Activated T-cell treated with anti-CD3 and anti-CD28 coated beads, Interleukin-2, amount 50 U/mL, for 24 hours (primary cell): ENCODE measurements at regions not wholly inside any gene's neighbourhood (a gene's known extent, or its start where the extent isn't known, plus 50 kb on each side); places are given as distances from the start of the nearest gene placed in this dataset.

Experiments used
- DNase-seq: peaks from one replicate; pipeline ENCODE4 v3.0.0-alpha.2; 2020
- H3K27ac Mint-ChIP-seq: 2 replicates; pipeline ENCODE4 v1.8.0; 2020; ENCODE audit warnings: mild to moderate bottlenecking, mixed read lengths
- H3K27me3 Mint-ChIP-seq: 2 replicates; pipeline ENCODE4 v1.8.0; 2020; ENCODE audit warnings: mixed read lengths
- H3K36me3 Mint-ChIP-seq: 2 replicates; pipeline ENCODE4 v1.8.0; 2020; ENCODE audit warnings: low read depth, mixed read lengths
- H3K4me1 Mint-ChIP-seq: 2 replicates; pipeline ENCODE4 v1.8.0; 2020; ENCODE audit warnings: low read depth, mixed read lengths
- H3K4me3 Mint-ChIP-seq: 2 replicates; pipeline ENCODE4 v1.8.0; 2020; ENCODE audit warnings: mild to moderate bottlenecking, moderate library complexity, mixed read lengths
- H3K9me3 Mint-ChIP-seq: 2 replicates; pipeline ENCODE4 v1.8.0; 2020; ENCODE audit warnings: mixed read lengths

DNA sequence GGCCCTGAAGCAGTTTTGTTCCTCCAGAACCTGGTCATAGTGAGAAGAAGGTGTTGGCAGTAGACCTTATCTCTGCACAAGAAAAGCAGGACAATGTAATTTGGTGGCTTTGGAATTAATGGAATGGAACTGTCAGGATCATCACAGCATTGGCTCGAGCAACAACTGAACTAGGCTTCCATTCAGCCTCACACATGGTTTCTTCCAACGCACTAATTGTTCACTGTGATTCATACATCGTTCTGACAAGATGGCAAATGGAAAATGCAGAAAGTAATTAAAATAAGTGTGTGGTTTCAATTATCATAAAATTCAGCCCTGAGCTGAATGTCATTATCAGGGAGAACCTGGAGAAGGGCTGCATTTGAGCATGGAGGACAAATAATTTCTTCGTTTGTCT lies 80.6 kb downstream of the MFSD1 start:
- H3K27ac Mint-ChIP-seq, result no peak overlapping the region
- peaks cover 2% of the 10 kb centered on the region for H3K27me3 Mint-ChIP-seq
- H3K4me3 Mint-ChIP-seq, result no peak overlapping the region
- H3K4me1 Mint-ChIP-seq, result no peaks in the 10 kb centered on the region
- no peaks in the 10 kb centered on the region for H3K36me3 Mint-ChIP-seq
- DNase-seq, result no peak
- peaks cover 8% of the 10 kb centered on the region for H3K9me3 Mint-ChIP-seq

DNA sequence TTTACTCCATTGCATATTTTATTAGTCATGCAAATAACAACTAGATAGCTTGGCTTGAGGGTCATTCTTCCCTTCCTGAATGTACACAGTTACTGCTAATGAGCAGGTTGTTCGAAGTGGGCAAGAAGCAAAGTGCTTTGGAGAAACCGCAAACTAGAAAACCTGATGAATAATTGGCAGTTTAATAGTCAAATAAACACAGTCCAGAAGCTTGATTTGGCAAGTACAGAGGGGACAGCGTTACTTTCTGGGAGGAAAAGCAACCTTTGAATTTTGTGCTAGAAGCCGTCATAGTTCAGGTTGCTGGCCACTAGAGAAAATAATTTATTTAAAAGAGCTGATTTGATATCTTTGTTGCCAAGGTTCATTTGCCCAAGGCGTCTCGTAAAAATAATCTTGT lies 94.9 kb downstream of the MFSD1 start:
- Mint-ChIP-seq H3K27me3 (no peaks in the 10 kb centered on the region), H3K4me1 (no peaks in the 10 kb centered on the region), H3K4me3 (no peak overlapping the region), H3K36me3 (no peaks in the 10 kb centered on the region), H3K27ac (no peak overlapping the region), H3K9me3 (no peaks in the 10 kb centered on the region)
- no peak for DNase-seq

DNA sequence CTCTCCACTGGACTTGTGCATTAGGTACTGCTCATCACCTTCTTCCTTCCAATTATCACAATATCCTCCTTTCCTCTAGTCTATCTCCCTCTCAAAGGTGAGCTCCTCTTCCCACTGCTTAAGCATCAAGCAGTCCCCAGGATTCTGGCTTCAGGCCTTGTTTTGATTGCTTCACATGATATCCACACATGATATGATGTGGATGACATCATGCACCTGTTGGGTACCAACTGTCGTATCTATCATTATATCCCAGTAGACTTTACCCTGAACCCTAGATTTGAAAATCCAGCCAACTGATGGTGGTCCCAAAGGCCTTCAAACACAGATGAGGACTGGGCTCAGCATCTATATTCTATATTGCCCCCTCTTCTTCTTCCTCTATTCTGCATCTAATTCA lies 104.9 kb downstream of the MFSD1 start:
- no peak overlapping the region for H3K4me3 Mint-ChIP-seq

DNA sequence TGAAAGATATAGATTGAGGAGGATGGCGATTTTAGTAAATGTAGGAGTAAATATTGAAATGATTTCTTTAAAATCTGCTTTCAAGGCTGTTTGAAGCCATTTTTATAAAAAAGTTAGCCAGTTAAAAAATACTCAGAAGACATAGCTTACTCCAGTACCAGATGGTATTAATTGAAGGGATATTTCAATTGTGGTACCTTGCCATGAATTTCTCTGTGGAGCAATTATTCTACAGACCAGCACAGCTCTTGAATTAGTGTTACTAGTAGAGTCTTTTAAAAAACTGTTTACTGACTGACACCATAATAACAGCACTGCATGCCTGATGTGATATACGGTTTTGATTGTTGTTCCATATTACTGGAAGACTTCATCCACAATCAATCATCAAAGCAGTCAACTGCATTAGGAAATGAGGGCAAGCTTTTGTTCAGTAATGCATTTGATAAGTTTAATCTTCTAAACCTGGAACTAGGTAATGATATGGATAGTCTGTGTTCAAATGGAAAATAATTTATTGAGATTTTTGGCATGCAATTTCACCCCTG lies 106.4 kb downstream of the MFSD1 start:
- H3K4me3 Mint-ChIP-seq, result no peak overlapping the region
- DNase-seq, result no peak
- H3K27me3 Mint-ChIP-seq, result peaks cover 6% of the 10 kb centered on the region
- H3K4me1 Mint-ChIP-seq, result no peaks in the 10 kb centered on the region
- no peak overlapping the region for H3K27ac Mint-ChIP-seq
- H3K36me3 Mint-ChIP-seq, result no peaks in the 10 kb centered on the region
- no peaks in the 10 kb centered on the region for H3K9me3 Mint-ChIP-seq

More for the DNA sequence above, 104.9 kb downstream of the MFSD1 start:
- H3K9me3 Mint-ChIP-seq, result no peaks in the 10 kb centered on the region
- H3K27ac Mint-ChIP-seq, result no peak overlapping the region
- DNase-seq, result no peak
- H3K36me3 Mint-ChIP-seq, result no peaks in the 10 kb centered on the region
- H3K27me3 Mint-ChIP-seq, result peaks cover 6% of the 10 kb centered on the region
- H3K4me1 Mint-ChIP-seq, result no peaks in the 10 kb centered on the region

DNA sequence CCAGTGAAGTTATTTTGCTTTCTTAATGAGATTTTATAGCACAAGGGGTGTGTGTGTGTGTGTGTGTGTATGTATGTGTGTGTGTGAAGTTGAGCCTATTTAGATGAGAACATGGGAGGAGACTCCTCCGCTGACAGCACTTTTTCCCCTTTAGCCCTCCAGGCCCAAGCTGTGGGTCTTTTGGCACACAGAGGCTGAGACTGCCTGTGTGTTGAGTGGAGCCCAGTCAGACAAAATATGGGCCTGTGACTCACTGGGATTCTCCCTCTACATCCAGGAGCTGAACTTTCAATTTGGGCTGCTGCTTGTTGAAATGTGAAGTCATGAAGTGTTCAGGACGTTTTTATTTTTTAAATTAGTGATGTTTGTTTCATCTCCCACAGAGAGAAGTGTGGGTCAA lies 108.0 kb downstream of the MFSD1 start:
- Mint-ChIP-seq H3K4me1 (no peaks in the 10 kb centered on the region), H3K27me3 (peaks cover 6% of the 10 kb centered on the region), H3K27ac (no peak overlapping the region), H3K9me3 (no peaks in the 10 kb centered on the region), H3K4me3 (no peak overlapping the region), H3K36me3 (no peaks in the 10 kb centered on the region)
- DNase-seq, result no peak

DNA sequence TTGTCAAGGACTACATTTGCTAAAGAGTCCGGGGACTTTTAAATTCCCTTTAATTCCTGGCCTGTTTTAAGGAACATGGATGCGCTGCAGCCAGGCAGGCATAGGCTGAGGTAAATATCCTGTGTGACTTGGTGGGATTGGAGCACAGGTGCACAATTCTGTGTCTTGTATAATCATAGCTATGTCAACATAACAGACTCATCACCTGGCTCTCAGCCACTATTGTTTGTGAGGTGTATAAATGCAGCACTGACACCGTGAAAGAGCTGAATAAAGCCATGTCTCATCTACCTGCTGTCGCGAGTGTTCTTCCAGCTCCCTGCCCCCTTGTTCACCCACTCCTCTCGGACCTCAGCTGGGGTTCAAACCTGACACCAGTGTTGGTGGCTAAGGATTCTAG lies 109.7 kb downstream of the MFSD1 start:
- Mint-ChIP-seq H3K9me3 (no peaks in the 10 kb centered on the region), H3K4me3 (no peak overlapping the region), H3K27me3 (peaks cover 9% of the 10 kb centered on the region), H3K4me1 (no peaks in the 10 kb centered on the region), H3K27ac (no peak overlapping the region), H3K36me3 (no peaks in the 10 kb centered on the region)
- DNase-seq, result no peak

DNA sequence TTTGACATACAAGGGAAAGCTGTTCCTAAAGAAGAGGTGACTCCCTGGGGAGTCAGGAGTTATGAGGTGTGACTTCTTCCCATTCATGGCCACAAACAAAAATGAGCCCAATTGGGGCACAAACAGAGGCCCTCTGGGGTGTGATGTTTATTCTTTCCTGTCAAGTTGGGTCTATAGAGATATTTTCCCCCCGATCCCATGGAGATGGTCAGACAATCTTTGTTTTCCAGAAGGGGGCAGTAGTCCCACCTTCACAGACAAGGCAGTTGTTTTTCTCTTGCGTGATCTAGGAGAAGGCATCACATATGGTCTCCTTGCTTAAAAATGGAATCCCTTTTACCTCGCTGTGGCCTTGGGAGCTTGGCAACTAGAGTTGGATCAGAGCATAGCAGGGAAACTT lies 110.3 kb downstream of the MFSD1 start:
- Mint-ChIP-seq H3K27ac (no peak overlapping the region), H3K4me1 (no peaks in the 10 kb centered on the region)

DNA sequence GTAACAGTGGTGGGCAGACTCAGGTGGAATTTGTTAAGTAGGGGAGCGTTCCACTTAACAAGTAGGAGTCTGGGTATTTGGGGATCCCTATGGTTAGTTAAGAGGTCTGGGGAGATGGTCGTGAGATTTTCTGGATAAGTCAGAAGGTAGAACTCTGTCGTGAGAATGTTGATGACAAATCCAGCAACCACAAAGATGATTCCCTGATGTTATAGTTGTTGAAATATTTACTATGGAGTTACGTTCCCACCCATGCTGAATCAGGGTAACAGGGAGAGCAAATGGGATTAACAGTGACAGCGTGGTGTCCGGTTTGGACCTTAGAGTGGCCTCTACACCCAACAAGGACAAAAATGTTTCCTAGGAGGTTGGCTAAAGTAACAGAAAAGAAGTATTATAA lies 110.8 kb downstream of the MFSD1 start:
- Mint-ChIP-seq H3K4me1 (no peaks in the 10 kb centered on the region), H3K4me3 (no peak overlapping the region), H3K9me3 (no peaks in the 10 kb centered on the region), H3K27ac (no peak overlapping the region), H3K27me3 (peaks cover 9% of the 10 kb centered on the region), H3K36me3 (no peaks in the 10 kb centered on the region)
- no peak for DNase-seq

More for the DNA sequence above, 110.3 kb downstream of the MFSD1 start:
- Mint-ChIP-seq H3K36me3 (no peaks in the 10 kb centered on the region), H3K27me3 (peaks cover 9% of the 10 kb centered on the region), H3K9me3 (no peaks in the 10 kb centered on the region), H3K4me3 (no peak overlapping the region)
- DNase-seq, result no peak

DNA sequence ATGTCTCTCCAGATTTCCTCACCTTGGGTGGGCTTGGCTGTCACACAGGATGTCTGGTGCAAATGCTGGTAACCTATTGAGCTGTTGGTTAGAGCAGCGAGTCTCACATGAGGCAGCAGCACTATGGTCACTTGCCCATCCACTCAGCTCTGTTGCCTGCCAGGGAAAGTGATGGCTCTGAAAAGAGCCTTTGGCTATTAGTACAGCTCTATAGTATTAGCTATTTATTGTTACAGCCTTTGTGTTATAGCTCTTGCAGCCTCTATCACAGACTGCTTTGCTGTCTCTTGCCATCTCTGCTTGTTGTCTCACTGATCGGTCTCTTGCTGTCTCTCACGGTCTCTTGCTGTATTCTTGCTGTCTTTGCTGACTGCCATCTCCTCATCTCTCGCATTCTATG lies 114.3 kb downstream of the MFSD1 start:
- H3K27me3 Mint-ChIP-seq, result peaks cover 3% of the 10 kb centered on the region

DNA sequence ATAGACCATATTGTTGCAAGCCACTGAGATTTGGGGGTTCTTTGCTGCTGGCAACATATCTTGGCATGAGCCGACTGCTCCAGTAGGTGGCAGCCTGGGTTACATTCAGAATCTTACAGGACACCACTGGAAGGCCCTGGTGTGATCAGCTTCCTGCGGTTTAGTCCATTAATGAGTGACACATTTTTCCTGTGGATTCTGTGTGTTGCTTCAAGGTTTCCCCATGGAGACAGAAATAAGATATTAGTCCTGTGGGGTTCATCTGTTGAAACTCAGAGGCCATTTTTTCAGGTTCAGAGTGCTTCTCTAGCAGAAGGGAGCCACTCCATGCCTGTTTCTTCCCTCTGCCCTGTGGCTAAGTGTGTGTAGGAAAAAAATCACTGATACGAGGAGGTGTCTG lies 116.2 kb downstream of the MFSD1 start:
- no peak for DNase-seq
- Mint-ChIP-seq H3K4me1 (no peaks in the 10 kb centered on the region), H3K9me3 (no peaks in the 10 kb centered on the region), H3K4me3 (no peak overlapping the region), H3K27me3 (peaks cover 3% of the 10 kb centered on the region), H3K36me3 (no peaks in the 10 kb centered on the region), H3K27ac (no peak overlapping the region)

More for the DNA sequence above, 114.3 kb downstream of the MFSD1 start:
- Mint-ChIP-seq H3K9me3 (no peaks in the 10 kb centered on the region), H3K4me1 (no peaks in the 10 kb centered on the region), H3K27ac (no peak overlapping the region), H3K4me3 (no peak overlapping the region), H3K36me3 (no peaks in the 10 kb centered on the region)
- DNase-seq, result no peak

DNA sequence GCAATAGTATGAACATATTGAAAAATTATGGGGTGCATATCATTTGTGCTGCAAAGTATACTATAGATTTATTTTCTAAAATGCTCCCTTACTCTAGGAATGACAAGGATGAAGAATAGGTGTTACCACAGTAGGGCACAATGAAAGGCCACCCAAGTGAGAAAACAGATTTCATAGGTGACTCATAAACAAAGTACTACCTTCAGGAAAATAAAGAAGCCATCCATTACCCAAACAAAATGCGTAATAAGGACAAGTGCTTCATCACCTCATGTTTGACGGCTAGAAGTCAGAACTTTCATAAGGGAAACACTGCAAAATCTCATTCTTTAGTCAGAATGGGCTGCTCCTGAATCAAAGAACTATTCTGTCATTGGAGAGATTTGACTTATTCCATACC lies 116.6 kb downstream of the MFSD1 start:
- DNase-seq, result no peak
- H3K4me3 Mint-ChIP-seq, result no peak overlapping the region
- no peak overlapping the region for H3K27ac Mint-ChIP-seq
- H3K9me3 Mint-ChIP-seq, result no peaks in the 10 kb centered on the region
- H3K4me1 Mint-ChIP-seq, result no peaks in the 10 kb centered on the region
- H3K36me3 Mint-ChIP-seq, result no peaks in the 10 kb centered on the region
- H3K27me3 Mint-ChIP-seq, result peaks cover 4% of the 10 kb centered on the region

DNA sequence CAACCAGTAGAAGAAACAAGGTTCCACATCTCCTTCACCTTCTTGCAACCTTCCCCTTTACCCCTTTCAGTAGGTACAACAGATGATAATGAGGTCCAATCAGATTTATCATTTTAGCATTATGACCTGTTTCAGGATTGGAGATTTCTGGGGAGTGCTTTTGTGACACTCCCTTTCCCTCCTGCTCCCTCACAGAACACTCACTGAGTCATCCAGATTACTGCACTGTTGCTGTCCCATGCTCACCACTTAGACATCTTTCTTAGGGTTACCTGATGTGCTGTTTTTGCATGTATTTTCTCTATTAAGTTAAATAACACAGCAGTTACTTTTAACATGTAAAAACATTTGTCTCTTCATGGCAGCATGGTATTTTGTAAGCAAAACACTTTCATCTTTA lies 118.5 kb downstream of the MFSD1 start:
- no peak for DNase-seq
- Mint-ChIP-seq H3K27ac (no peak overlapping the region), H3K9me3 (no peaks in the 10 kb centered on the region), H3K4me3 (no peak overlapping the region), H3K4me1 (no peaks in the 10 kb centered on the region), H3K27me3 (peaks cover 3% of the 10 kb centered on the region), H3K36me3 (no peaks in the 10 kb centered on the region)

DNA sequence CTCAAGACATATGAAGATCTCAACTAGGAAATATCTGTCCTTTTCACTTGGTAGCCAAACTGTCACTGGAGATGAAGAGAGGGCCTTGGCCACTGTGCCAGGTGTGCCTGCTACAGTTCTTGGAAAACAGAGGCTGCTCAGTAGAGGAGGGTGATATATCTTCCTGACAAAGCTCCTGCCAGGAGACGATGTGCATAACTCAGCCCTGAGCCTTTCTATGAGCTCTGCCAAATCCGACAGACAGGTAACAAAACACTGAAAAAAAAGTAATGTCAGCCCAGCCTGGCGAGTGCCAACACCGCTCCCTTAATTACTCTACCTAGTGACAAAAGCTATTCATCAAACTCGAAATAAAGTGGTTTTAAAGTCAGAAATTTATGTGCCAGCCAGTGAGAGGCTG lies 123.2 kb downstream of the MFSD1 start:
- no peaks in the 10 kb centered on the region for H3K36me3 Mint-ChIP-seq

DNA sequence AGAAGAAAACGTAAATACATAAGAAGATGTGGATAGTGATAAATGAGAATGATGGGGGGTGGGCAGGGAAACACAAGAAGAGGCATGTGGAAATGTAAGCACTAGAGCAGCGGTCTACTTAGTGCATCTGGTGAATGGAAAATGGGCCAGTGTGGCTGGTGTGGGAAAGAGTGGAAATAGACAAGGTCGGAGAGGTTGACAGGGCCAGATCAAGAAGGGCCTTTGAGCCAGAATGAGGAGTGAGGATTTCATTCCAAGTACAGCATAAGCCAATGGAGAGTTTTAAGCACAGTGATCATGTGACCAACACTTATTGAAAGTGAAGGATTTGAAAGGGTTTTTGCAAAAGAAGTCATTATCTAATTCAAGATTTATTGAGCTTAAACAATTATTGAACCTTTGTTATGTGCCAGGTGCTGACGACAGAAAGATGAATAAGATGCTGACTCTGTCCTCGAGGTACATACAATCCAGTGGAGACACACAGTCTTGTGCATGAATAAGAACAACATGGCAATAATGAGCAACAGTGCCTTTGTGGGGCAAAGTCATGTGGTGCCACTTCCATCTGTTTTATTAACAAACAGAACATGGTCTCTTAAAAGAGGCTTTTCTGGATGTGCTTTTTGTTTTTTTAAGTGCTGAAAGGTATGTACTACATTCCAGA lies 124.1 kb downstream of the MFSD1 start:
- no peak overlapping the region for H3K4me3 Mint-ChIP-seq
- peaks cover 3% of the 10 kb centered on the region for H3K27me3 Mint-ChIP-seq
- no peak overlapping the region for H3K27ac Mint-ChIP-seq
- no peaks in the 10 kb centered on the region for H3K36me3 Mint-ChIP-seq
- no peak for DNase-seq
- no peaks in the 10 kb centered on the region for H3K4me1 Mint-ChIP-seq
- H3K9me3 Mint-ChIP-seq, result no peaks in the 10 kb centered on the region

More for the DNA sequence above, 123.2 kb downstream of the MFSD1 start:
- peaks cover 3% of the 10 kb centered on the region for H3K27me3 Mint-ChIP-seq
- H3K27ac Mint-ChIP-seq, result no peak overlapping the region
- H3K9me3 Mint-ChIP-seq, result no peaks in the 10 kb centered on the region
- no peak overlapping the region for H3K4me3 Mint-ChIP-seq
- H3K4me1 Mint-ChIP-seq, result no peaks in the 10 kb centered on the region
- no peak for DNase-seq

DNA sequence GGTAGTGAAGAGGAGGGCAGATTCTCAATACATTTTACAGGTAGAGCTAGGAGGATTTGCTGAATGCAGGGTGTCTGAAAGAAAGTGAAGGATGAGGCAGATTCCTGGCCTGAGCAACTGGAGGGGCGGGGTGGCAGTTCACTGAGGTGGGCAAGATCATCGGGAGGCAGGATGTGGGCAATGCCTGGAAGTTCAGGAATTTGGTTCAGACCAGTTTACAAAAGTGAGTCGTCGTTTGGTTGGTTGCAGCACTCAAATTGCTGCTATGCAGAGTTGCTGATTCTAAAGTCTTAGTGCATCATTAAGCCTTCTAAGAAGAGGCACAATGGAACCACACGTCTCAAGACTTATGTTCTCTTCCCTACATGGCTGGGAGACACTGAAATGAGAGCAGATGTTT lies 134.0 kb downstream of the MFSD1 start:
- H3K9me3 Mint-ChIP-seq, result peaks cover 26% of the 10 kb centered on the region
- H3K36me3 Mint-ChIP-seq, result no peaks in the 10 kb centered on the region
- H3K4me1 Mint-ChIP-seq, result no peaks in the 10 kb centered on the region
- no peak for DNase-seq
- H3K27me3 Mint-ChIP-seq, result peaks cover 13% of the 10 kb centered on the region
- no peak overlapping the region for H3K27ac Mint-ChIP-seq
- no peak overlapping the region for H3K4me3 Mint-ChIP-seq
